BE2C (cell line): ENCODE measurements at regions not wholly inside any gene's neighbourhood (a gene's known extent, or its start where the extent isn't known, plus 50 kb on each side); places are given as distances from the start of the nearest gene placed in this dataset.

Experiments
- DNase-seq: peaks from one replicate; pipeline ENCODE4 v3.0.0-alpha.2; 2020
- H3K27me3 ChIP-seq: fragments of 250-450 bp; sonication (Bioruptor Pico); 2 replicates; pipeline ENCODE4 v1.5.1; 2020; ENCODE audit warnings: mild to moderate bottlenecking
- H3K36me3 ChIP-seq: fragments of 250-450 bp; sonication (Bioruptor Pico); 2 replicates; pipeline ENCODE4 v1.5.1; 2020; ENCODE audit warnings: mild to moderate bottlenecking
- H3K4me1 ChIP-seq: fragments of 250-450 bp; sonication (Bioruptor Pico); 2 replicates; pipeline ENCODE4 v1.5.1; 2020
- H3K4me3 ChIP-seq: 2 replicates; pipeline ENCODE4 v1.5.1; 2011; ENCODE audit warnings: low read depth, low read length
- H3K9me3 ChIP-seq: fragments of 250-450 bp; sonication (Bioruptor Pico); 2 replicates; pipeline ENCODE4 v1.5.1; 2020
- CTCF ChIP-seq: IDR thresholded peaks from 2 replicates; pipeline ENCODE4 v1.5.1; 2012; ENCODE audit warnings: mild to moderate bottlenecking, low read depth, low read length

GRCh38 chr9:26013199-26013598, 335.0 kb upstream of the TUSC1 start:
- Histone ChIP-seq H3K27me3 (no peaks in the 10 kb centered on the region), H3K9me3 (no peaks in the 10 kb centered on the region), H3K36me3 (no peaks in the 10 kb centered on the region), H3K4me3 (no peak overlapping the region), H3K4me1 (peaks cover 2% of the 10 kb centered on the region; the same call in 1 of the 2 replicates)
- TF ChIP-seq CTCF, result no peak
- DNase-seq, result no peak

GRCh38 chr9:26012797-26013196, 334.6 kb upstream of the TUSC1 start:
- Histone ChIP-seq H3K36me3 (no peaks in the 10 kb centered on the region), H3K4me1 (peaks cover 2% of the 10 kb centered on the region; the same call in 1 of the 2 replicates), H3K4me3 (no peak overlapping the region), H3K27me3 (no peaks in the 10 kb centered on the region), H3K9me3 (no peaks in the 10 kb centered on the region)
- DNase-seq, result no peak
- no peak for TF ChIP-seq CTCF

- no peak overlapping the region for H3K4me3 ChIP-seq
- no peaks in the 10 kb centered on the region for H3K27me3 ChIP-seq
- no peaks in the 10 kb centered on the region for H3K4me1 ChIP-seq
- DNase-seq, result no peak
- no peak for TF ChIP-seq CTCF
- H3K36me3 ChIP-seq, result no peaks in the 10 kb centered on the region
- no peaks in the 10 kb centered on the region for H3K9me3 ChIP-seq
Observed at GRCh38 chr9:25994605-25995004, 316.4 kb upstream of the TUSC1 start.

GRCh38 chr9:25990376-25990775, 312.1 kb upstream of the TUSC1 start:
- no peaks in the 10 kb centered on the region for H3K4me1 ChIP-seq
- TF ChIP-seq CTCF, result no peak
- H3K27me3 ChIP-seq, result no peaks in the 10 kb centered on the region
- no peaks in the 10 kb centered on the region for H3K36me3 ChIP-seq
- no peak overlapping the region for H3K4me3 ChIP-seq
- H3K9me3 ChIP-seq, result no peaks in the 10 kb centered on the region
- DNase-seq, result no peak

- TF ChIP-seq CTCF, result no peak
- H3K36me3 ChIP-seq, result no peaks in the 10 kb centered on the region
- H3K27me3 ChIP-seq, result no peaks in the 10 kb centered on the region
- H3K4me3 ChIP-seq, result no peak overlapping the region
- no peaks in the 10 kb centered on the region for H3K9me3 ChIP-seq
- H3K4me1 ChIP-seq, result peaks cover 14% of the 10 kb centered on the region
- DNase-seq, result no peak
Observed at GRCh38 chr9:25975667-25976066, 297.4 kb upstream of the TUSC1 start.

GRCh38 chr9:25964239-25964638, 286.0 kb upstream of the TUSC1 start:
- Histone ChIP-seq H3K4me1 (peaks cover 9% of the 10 kb centered on the region), H3K27me3 (no peaks in the 10 kb centered on the region), H3K9me3 (0 out of 2 replicates have a peak, but pooled peaks cover 3% of the 10 kb centered on the region), H3K36me3 (no peaks in the 10 kb centered on the region), H3K4me3 (no peak overlapping the region)
- TF ChIP-seq CTCF, result peak; percentile 85
- peak; percentile 82 for DNase-seq
